ENCODE measurements at regions not wholly inside any gene's neighbourhood (a gene's known extent, or its start where the extent isn't known, plus 50 kb on each side); places are given as distances from the start of the nearest gene placed in this dataset.

- TF ChIP-seq POLR2G (IDR thresholded peaks at IDR 0.05; ENCODE audit: low read depth, low read length) (0 out of 2 replicates have a peak, but pooled peaks have one; percentile 34), SOX13 (IDR thresholded peaks at IDR 0.05) (no peak), SOX13 (CRISPR knock-in tag; conservative IDR thresholded peaks at IDR 0.05 in 1 of 2, IDR thresholded peaks at IDR 0.05 in 1 of 2) (no peak), ZFX (CRISPR knock-in tag; IDR thresholded peaks at IDR 0.05; ENCODE audit: low read depth) (no peak), ZBTB10 (CRISPR knock-in tag; IDR thresholded peaks at IDR 0.05; ENCODE audit: borderline replicate concordance) (no peak), FOXP1 (IDR thresholded peaks at IDR 0.05) (no peak), FOXP1 (CRISPR knock-in tag; IDR thresholded peaks at IDR 0.05) (no peak)
Observed at GRCh38 chr17:14405189-14405588, 104.3 kb downstream of the HS3ST3B1 start (continued).

All from HepG2 (cell line).